ENCODE measurements at regions not wholly inside any gene's neighbourhood (a gene's known extent, or its start where the extent isn't known, plus 50 kb on each side); places are given as distances from the start of the nearest gene placed in this dataset.

GRCh38 chr1:232111611-232112010, 485.0 kb downstream of the DISC1 start:
- ChIA-PET POLR2A (ENCODE audit: unreplicated experiment) (no interaction called here), CTCF (no interaction called here)
- H4K91ac ChIP-seq (ENCODE audit: insufficient read depth, low read depth, low read length), result no peak overlapping the region
- no peak overlapping the region for H2BK20ac ChIP-seq (ENCODE audit: low read depth, low read length)
- intact Hi-C loops (cut with micrococcal nuclease) (no loop called here), dilution Hi-C loops (cut with HindIII; ENCODE audit: low sequenced_read_pairs, unreplicated experiment) (no loop called here), in situ Hi-C loops (cut with MboI; ENCODE audit: low sequenced_read_pairs) (no loop called here)
- H2BK120ac ChIP-seq (ENCODE audit: low read depth, low read length), result no peak overlapping the region
- H2AFZ ChIP-seq (replicated peaks; ENCODE audit: low read length, poor library complexity), result no peak overlapping the region
- BruUV-seq (replicated peaks), result no TSS peak
- H3K18ac ChIP-seq (ENCODE audit: low read depth, low read length), result no peak overlapping the region
- H3K9me3 ChIP-seq (ENCODE audit: control insufficient read depth, insufficient read depth, low read length), result no peaks in the 10 kb centered on the region
- no peak overlapping the region for H3K14ac ChIP-seq (replicated peaks; ENCODE audit: low read depth, low read length)
- H4K8ac ChIP-seq (ENCODE audit: low read depth in 2 of 2, low read length in 2 of 2), result no peak overlapping the region
- no CpG with 5 or more reads among the region's 3 CpGs for WGBS, 2 experiments (ENCODE audit: extremely low coverage in 2 of 2, insufficient read length in 1 of 2)
- no peak overlapping the region for H2BK5ac ChIP-seq (ENCODE audit: low read depth, low read length, poor library complexity, severe bottlenecking)
- no peaks in the 10 kb centered on the region for H3K4me1 ChIP-seq (ENCODE audit: control insufficient read depth, insufficient read depth, low read length)
- no peak overlapping the region for H3K56ac ChIP-seq (ENCODE audit: extremely low read depth, insufficient read depth, low read length)
- H4K20me1 ChIP-seq (ENCODE audit: insufficient read depth, low read length), result no peaks in the 10 kb centered on the region
- no peaks in the 10 kb centered on the region; the same call in 1 of the 2 replicates for H3K9me1 ChIP-seq (ENCODE audit: insufficient read depth, low read length)
- no peak overlapping the region for H2AK5ac ChIP-seq (ENCODE audit: low read depth, low read length)
- no peaks in the 10 kb centered on the region for H3K36me3 ChIP-seq (ENCODE audit: control insufficient read depth, insufficient read depth, low read length)
- no peak overlapping the region for H3K4ac ChIP-seq (ENCODE audit: low read depth, low read length)
- H3K4me2 ChIP-seq (ENCODE audit: low read depth, low read length), result no peak overlapping the region
- H3K27ac ChIP-seq (ENCODE audit: insufficient read depth, low read length), result no peak overlapping the region
- H3K4me3 ChIP-seq (ENCODE audit: insufficient read depth, low read depth, low read length), result no peak overlapping the region
- no peak overlapping the region for H2BK15ac ChIP-seq (ENCODE audit: low read depth, low read length)
- H3K23ac ChIP-seq (ENCODE audit: low read depth, low read length), result no peak overlapping the region
- no peak overlapping the region for H3K9ac ChIP-seq (ENCODE audit: low read depth, low read length)
- H4K5ac ChIP-seq (ENCODE audit: low read depth, low read length), result no peak overlapping the region
- no peak for ATAC-seq (ENCODE audit: low read depth)
- H2AK9ac ChIP-seq (replicated peaks; ENCODE audit: low read depth, low read length, poor library complexity), result no peak overlapping the region
- H3K79me1 ChIP-seq (ENCODE audit: low read depth in 1 of 2, low read length in 2 of 2), result no peaks in the 10 kb centered on the region
- TF ChIP-seq CHD1 (IDR thresholded peaks at IDR 0.05; ENCODE audit: low read depth, low read length) (no peak), RAD21 (IDR thresholded peaks at IDR 0.05; ENCODE audit: low read length) (no peak), RCOR1 (IDR thresholded peaks at IDR 0.05; ENCODE audit: insufficient replicate concordance, low read length) (no peak), BHLHE40 (IDR thresholded peaks at IDR 0.05; ENCODE audit: low read depth, low read length) (no peak), RFX5 (IDR thresholded peaks at IDR 0.05; ENCODE audit: low read depth, low read length) (no peak), MXI1 (IDR thresholded peaks at IDR 0.05; ENCODE audit: borderline replicate concordance, low read depth, low read length) (no peak), USF2 (IDR thresholded peaks at IDR 0.05; ENCODE audit: low read depth, low read length) (no peak), SMC3 (IDR thresholded peaks at IDR 0.05; ENCODE audit: low read depth, low read length) (no peak), ELK1 (IDR thresholded peaks at IDR 0.05; ENCODE audit: borderline replicate concordance, low read depth, low read length) (no peak)
- TF ChIP-seq, protein P1, sequence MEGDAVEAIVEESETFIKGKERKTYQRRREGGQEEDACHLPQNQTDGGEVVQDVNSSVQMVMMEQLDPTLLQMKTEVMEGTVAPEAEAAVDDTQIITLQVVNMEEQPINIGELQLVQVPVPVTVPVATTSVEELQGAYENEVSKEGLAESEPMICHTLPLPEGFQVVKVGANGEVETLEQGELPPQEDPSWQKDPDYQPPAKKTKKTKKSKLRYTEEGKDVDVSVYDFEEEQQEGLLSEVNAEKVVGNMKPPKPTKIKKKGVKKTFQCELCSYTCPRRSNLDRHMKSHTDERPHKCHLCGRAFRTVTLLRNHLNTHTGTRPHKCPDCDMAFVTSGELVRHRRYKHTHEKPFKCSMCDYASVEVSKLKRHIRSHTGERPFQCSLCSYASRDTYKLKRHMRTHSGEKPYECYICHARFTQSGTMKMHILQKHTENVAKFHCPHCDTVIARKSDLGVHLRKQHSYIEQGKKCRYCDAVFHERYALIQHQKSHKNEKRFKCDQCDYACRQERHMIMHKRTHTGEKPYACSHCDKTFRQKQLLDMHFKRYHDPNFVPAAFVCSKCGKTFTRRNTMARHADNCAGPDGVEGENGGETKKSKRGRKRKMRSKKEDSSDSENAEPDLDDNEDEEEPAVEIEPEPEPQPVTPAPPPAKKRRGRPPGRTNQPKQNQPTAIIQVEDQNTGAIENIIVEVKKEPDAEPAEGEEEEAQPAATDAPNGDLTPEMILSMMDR (conservative IDR thresholded peaks at IDR 0.05; ENCODE audit: low read depth, low read length), result no peak
- no peak for DNase-seq
- H3K27me3 ChIP-seq (ENCODE audit: control insufficient read depth, insufficient read depth, low read length), result no peaks in the 10 kb centered on the region

Data from IMR-90 (cell line).